NCI-H1694 (cell line): ENCODE measurements at regions not wholly inside any gene's neighbourhood (a gene's known extent, or its start where the extent isn't known, plus 50 kb on each side); places are given as distances from the start of the nearest gene placed in this dataset.
"Not testable (repeated sequence)": the region's sequence is repeated elsewhere in the genome, so short reads cannot be mapped to it uniquely, and the experiment has no call there.

Source experiments
- DNase-seq: peaks from one replicate; lab custom pipeline; 2025; lab: John Stamatoyannopoulos, UW

DNA sequence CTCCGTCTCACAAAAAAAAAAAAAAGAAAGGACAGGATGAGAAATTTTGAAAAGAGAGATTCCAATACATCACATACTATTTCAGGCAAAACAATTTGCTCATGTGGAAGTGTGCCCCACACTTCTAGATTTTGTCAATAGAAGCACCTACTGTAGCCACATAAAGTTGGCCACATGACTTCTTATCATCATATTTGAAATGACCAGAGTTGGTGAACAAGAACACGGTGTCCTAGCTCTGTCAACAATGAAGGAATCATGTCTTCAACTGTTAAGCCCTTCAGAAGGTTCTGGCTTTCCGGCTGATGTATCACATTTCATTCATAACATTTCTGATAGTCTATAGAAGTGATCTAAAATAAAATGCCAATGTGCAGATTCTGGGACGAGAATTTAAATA lies 534.5 kb downstream of the TMEM114 start:
- DNase-seq: no peak

DNA sequence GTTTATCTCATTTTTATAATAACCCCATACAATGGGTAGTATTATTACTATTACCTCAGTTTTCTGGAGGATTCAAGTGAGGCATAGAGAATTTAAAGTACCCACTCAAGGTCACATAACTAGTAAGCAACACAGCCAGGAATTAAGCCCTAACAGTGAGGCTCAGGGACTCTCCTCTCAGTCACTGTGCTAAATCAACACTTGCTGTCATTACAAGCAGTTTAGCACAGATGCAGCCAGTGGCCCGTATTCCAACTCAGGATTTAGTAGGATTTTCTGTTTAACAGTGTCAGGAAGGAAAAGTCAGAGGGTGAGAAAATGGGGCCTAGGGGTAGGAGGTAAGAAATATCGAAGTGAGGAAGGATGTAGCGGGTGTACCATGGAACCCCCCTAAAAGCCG lies 536.9 kb downstream of the TMEM114 start:
- DNase-seq: no peak

DNA sequence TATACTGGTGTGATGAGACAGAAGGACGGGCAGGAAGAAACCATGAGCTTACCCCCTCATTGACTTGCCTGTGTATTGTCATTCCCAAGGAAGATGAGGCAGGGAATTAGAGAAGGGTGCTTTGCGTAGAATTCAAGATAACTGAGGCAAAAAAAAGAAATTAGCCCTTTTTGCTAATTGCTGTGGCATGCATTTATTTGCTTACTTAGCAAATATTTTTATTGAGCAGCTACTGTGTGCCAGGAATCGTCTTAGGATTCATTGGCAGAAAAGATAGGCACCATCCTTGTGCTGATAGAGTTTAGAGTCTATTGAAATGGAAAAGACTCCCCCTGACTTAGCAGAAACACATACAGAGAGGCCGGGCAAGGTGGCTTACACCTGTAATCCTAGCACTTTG lies 541.9 kb downstream of the TMEM114 start:
- DNase-seq: no peak

DNA sequence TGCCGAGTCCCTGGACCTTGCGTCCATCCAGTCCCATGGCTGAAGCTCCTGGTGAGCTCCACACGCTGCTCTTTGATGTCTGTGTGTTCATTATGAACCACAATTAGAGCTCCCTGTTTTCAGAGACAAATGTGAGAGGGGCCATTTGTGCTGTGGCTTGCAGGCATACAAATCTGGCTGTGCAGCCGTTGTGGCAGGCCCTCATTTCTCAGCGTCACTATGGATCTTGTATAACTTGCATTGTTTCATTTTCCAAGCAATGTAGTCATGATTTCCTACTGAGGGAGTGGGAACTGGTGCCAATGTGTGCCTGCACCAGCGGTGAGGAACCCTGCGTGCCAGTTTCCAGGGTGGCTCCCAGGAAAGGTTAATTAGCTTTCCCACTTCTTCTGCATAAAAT lies 542.6 kb downstream of the TMEM114 start:
- no peak for DNase-seq

DNA sequence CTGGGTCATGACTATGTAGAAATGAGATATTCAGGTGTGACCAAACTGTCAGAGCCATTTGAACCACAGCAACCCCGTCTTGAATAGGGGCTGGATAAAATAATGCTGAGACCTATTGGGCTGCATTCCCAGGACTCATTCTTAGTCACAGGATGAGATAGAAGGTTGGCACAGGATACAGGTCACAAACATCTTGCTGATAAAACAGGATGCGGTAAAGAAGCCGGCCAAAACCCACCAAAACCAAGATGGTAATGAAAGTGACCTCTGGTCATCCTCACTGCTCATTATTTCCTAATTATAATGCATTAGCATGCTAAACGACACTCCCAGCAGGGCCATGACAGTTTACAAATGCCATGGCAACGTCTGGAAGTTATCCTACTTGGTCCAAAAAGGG lies 545.5 kb downstream of the TMEM114 start:
- no peak for DNase-seq

DNA sequence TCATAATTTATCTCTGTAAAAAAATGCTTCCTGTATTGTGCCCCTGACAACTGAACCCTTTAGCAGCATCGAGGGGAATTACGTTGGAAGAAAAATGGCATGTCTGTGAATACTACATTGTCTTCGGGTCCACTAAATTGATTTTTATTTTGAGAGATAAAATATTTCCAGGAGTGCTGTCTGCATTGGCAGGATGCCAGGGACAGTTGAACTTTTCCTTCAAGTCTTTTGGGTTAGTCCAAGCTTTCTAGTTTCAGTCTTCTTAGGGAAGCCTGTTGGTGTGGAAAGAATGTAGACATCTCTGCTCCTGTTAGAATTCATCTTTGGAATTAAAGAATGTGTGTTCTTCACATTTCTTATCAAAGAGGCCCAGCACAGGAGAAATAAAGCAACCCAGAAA lies 557.9 kb downstream of the TMEM114 start:
- DNase-seq: no peak

DNA sequence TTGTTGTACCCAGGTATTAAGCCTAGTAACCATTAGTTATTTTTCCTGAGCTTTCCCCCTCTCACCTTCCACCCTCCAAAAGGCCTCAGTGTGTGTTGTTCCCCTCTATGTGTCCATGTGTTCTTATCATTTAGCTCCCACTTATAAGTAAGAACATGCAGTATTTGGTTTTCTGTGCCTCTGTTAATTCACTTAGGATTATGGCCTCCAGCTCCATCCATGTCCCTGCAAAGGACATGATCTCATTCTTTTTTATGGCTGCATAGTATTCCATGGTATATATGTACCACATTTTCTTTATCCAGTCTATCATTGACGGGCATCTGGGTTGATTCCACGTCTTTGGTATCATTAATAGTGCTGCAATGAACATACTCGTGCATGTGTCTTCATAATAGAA lies 560.3 kb downstream of the TMEM114 start:
- not testable (repeated sequence) for DNase-seq

DNA sequence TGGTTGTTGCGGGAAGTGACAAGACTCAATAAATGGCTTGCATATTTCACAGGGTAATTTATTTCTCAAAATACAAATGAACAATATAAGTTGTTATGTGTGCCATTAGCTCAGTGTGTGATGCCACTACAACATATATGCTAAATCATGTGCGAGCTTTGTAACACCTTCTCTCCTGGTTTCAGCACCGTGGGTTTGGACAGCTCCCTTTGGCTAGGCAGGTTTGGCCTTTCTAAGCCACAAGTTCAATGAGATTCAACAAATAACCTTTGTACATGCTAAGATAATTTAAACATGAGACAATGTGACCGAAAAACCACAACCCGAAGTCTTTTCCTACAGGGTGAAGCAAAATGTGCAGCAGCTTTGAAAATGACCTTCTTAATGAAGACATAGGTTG lies 563.9 kb downstream of the TMEM114 start:
- no peak for DNase-seq

DNA sequence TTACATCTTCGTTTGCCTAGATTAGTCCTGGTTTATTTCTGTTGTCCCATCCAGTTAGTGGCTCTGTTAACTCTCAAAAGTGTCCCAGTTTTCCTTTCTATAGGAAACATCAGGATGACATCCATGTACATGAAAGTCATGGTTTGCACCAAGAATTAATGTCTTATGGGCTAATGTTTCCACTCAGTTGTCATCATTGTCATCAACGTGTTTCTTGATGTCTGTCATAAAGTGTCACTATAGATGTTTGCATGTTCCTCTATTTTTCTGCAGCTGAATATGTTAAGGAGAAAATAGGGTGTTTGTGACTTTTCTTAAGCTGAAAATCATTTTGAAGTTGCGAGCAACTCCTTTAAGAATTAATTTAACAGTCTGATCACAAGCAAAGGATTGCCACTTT lies 567.0 kb downstream of the TMEM114 start:
- DNase-seq: no peak

DNA sequence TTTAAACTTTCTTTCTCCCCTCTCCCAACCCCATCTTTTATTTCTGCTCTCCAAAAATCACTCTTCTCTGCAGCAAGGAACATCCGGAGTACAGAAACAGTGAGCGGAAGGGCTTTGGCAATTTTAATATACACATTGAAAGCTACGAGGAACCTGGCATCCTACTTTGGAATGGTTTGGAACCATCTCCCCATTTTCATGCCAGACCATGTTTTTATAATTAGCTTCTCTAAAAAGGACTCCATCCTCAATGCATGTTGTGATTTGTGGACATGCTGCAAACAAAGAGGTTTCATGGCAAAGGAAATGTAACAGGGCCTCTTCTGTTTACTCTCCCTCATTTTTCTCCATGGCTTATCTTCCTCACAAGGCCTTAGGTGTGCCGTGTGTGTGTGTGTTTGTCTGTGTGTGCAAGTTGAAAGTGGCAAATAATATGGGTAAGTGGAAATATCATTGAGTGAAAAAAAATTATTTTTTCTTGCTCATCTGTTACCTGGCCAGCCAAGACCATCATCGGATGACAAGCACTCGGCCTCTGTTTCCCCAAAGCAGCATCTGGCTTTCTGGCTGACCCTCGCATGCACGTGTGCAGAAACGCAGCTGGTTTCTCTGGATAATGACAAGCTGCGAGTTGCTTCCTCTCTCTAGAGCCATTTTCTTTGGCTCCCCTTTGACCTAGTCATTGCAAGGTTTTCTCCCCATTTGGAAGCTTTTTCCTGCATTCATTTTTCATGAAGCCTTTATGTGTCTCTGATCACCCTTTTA lies 585.0 kb downstream of the TMEM114 start:
- DNase-seq: no peak

DNA sequence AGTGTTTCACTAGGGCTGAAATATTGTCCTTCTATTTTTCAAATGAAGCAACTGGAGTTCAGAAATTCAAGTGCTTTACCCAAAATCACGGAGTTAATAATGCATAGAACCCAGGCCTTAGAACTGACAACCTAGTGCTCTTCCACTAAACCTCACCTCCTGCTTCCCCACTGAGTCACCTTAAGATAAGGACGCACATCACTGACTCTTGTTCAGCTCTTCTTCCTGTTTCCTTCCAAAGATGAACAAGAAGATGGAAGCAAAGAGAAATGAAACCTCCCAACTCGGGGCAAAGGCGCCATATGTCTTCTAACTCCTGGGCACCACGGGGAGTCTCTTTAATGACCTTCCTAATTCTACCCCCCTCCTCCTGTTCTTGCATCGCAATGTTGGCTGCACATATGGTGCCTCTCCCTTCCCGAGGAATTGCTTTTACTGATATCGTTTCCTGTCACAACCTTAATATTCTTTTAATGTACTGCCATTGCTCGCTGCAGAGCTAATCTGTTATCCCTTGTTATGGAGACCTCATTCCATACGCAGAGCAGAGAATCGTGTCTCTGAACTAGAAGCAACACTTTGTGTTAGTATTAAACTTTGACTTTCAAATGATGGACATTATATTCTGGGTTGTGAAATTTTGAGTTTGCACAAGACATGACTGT lies 591.4 kb downstream of the TMEM114 start:
- DNase-seq: no peak

DNA sequence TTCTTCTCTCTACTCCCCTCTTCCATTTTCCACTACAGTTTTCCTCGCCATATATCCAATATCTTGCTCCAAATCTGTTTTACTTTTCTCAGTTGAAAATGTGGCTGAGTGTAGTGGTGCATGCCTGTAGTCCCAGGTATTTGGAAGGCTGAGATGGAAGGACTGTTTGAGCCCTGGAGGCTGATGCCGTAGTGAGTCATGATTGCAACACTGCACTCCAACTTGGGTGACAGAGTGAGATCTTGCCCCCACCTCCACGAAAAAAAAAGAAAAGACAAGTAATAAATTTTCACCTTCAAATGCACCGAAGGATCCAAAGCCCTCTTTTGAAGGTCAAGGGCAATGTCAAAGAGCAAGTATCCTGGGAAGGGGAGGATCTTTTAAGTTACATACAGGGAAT lies 592.3 kb downstream of the TMEM114 start:
- no peak for DNase-seq

DNA sequence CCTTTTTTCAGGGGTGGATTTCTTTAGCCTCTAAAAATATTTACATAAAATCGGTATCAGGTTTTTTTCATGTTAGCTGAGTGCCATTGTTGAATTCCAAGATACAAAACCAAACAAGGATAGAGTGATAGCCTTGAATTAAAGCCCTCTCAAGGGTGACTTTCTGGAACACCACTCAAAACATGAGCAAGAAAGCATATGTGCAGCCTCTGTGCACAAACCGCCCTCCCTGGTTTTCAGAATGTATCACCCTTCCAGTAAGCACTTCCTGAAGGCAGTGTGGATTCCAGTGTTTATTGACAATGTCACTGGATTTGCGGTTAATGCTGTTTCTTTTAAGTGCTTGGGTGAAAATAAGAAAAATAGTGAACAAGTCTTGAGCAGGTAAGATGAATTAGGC lies 597.7 kb downstream of the TMEM114 start:
- DNase-seq: no peak

DNA sequence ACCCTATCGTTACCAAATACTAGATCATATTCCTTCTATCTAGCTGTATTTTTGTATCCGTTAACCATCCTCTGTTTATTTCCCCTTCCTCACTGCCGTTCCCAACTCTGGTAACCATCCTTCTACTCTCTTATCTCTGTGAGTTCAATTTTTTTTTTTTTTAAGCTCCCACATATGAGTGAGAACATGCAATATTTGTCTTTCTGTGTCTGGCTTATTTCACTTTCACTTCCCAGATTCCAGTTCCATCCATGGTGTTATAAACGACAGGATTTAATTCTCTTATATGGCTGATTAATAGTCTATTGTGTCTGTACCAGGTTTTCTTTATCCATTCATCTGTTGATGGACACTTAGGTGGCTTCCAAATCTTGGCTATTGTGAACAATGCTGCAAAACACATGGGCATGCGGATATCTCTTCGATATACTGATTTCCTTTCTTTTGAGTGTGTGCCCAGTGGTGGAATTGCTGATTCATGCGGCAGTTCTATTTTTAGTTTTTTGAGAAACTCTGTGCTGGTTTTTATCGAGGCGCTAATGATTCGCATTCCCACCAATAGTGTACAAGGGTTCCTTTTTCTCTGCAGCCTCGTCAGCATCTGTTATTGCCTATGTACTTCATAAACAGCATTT lies 599.6 kb downstream of the TMEM114 start:
- DNase-seq: no peak

DNA sequence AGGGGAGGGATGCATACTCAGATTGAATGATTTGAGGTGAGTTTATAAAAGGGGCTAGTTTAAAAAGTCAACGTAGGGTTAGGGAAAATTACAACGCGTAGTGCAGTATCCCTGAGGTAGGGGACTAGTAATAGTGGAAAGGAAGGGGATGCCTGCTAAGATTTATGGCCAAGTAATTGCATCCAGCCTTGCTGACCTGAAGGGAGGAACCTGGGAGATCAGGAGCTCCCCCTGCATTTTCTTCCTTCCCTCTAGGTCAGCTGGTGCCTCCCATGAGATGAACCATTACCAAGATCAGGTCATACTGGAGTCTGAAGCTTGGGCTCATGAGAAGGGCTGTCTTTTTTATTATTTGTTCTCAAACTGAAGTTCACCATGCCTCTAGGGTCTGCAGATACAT lies 606.6 kb downstream of the TMEM114 start:
- no peak for DNase-seq

DNA sequence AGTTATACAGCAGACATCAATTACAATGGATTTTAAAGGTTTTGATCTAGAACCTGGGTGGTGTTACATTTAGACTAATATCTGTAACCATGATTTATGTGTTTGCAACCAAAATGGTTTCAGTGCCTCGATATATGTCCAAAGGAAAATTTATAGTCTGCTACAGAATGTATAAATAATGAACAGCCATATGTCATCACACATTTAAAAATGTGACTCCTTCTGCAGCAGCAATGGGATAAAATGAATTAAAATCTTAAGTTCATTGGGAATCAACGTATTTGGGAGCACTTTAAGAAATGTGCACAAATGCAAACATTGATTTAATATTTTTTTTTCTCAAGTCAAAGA lies 610.2 kb downstream of the TMEM114 start:
- no peak for DNase-seq

DNA sequence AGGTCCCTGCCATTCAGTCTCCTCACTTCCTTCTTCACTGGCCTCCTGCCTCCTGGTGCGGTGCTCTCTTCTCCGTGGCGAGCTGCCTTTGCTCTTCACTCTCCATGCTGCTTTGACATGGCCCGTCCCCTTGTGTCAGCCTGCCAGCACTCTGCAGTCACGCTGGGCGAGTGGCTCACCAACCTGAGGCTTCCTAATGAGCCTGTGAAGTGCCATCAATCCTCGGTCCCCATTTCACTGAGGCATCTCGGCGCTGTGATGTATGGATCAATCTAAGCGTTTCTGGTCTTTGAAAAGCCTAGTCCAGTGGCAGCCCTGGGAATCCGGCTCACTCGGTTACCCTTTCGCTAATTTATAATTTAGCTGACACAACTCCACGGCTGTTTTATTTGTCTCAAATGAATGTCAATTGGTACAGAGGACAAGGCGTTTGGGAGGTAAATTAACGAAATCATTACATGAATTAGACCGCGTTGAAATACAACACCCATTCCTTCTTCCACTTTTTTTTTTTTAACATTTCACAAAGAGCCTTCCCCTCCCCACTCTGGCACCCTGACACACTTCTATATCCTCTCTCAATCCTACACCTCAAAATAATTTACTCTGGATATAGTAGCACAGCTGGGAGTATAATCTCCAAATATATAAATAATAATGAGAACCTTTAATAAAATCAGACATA lies 610.7 kb downstream of the TMEM114 start:
- no peak for DNase-seq

DNA sequence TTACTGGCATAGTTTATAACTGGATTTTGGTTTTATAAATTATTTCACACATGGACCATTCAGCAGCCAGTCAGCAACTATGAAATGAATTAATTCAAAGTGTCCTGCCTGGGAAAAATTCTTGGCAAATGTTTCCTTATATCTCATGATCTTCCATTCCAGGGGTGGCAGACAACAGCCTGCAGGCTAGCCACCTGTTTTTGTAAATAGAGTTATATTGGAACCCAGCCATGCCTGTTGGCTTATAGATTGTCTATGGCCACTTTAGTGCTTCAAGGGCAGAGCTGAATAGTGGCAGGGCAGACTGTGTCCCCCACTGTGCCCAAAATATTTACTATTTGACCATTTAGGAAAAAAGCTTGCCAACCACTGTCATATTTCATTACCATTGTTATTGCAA lies 613.7 kb downstream of the TMEM114 start:
- no peak for DNase-seq

DNA sequence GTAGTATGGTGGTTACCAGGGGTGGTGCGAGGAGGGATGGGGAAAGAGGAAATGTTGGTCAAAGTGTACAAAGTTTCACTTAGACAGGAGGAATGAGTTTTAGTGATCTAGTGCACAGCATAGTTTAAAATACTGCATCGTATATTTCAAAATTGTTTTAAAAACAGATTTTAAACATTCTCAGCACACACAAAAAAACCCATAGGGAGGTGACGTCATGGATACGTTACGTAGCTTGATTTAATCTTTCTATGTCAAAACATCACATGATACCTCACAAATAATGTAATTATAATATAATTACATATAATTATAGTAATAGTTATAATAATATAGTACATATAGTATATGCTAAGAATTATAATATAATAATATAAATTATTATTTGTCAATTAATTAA lies 614.2 kb downstream of the TMEM114 start:
- DNase-seq: no peak

DNA sequence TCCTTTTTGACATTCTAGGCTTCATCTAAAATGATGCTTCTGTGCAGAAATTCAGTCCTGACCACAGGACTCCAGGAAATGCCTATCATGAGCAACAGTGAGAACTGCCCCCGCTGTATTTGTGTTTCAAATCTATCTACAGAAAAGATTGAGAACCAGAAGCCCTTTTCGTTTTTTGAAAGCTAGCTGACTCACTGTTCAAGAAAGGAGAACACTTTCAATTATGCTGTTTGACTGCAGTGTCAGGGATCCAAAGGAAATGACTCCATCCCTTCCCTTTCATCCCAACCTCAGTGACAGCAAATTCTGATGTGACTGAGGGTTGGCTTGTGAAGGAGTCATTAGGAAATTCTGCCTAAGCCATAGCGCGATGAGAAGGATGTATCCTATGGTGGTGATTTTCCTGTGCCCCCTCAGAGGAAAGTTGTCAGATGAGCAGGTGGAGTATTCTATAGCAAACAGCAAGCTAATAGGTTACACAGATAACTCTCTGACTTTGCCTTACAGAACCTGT lies 622.3 kb downstream of the TMEM114 start:
- DNase-seq: no peak

DNA sequence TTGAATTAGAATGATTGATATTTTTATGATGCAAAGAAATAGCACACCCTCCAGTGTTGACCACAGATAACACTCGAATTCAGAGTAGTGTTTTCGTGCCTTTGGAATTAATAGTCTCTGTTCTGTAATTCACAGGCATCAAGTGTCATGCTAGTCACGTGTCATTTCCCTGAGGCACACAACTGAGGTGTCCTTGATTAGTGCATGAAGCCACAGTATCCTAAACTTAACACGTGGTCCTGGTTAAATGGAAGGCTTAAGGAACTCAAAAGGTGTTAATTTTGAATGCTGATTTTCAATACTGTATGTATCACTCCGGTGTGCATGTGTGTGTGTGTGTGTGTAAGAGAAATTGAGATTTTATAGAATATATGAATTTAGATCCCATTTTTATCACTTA lies 625.6 kb downstream of the TMEM114 start:
- no peak for DNase-seq

DNA sequence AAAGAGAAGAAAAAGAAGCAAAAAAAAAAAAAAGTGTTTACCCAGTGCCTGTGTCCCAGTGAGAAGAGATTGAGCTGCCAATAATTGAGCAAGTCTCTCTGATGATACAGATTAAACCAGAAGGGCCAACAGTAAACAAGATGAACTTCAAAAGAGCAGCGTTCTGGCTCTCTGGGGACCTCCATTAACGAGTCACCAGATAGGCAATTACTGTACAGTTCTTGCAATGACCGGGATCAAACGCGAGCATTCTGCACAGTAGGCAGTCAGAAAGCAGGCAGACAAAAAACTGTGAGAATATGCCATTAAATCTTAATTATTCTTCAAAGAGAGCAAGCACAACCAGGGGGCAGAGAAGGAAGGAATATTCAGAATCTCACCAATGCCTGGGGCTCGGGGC lies 626.1 kb downstream of the TMEM114 start:
- no peak for DNase-seq
